ENCODE measurements at regions not wholly inside any gene's neighbourhood (a gene's known extent, or its start where the extent isn't known, plus 50 kb on each side); places are given as distances from the start of the nearest gene placed in this dataset.

DNA sequence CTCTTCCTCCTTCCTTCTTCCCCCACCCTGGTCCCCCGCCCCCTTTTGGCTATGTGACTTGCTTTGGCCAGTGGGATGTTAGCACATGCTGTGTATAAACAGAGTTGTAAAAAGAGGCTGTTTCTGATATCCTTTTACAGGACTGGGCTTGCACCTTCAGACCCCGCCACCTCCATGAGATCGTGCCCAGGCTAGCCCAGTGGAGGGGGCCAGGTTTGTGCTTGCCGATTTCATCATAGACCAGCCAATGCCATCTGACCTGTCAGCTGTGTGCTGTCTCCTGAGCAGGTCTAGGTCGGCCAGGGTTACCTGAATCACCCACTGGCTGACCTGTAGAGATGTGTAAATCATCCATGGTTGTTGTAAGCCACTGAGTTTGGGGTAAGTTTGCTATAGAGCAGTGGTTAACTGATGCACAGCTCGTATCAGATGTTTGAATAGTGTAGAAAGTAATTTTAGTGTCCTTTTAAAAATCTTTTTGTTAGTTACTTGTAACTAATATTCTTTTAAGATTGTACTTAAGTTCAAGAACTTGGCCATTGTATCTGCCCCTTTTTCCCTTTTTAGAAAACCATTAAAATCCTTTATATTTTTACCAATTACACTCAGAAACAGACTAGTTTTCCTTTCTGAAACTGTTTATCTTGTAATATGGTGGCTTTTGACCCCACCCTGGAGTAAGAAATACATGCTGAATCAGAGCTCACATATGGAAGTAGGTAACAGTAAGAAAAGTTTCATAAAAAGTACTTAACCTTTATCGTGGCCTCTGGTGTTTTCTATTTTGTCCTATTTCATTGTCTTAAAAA, 122.0 kb upstream of the MGAT5 start:
- no peaks in the 10 kb centered on the region for H3K27me3 ChIP-seq (ENCODE audit: control insufficient read depth, insufficient read depth, low read length)
- TF ChIP-seq, protein P1, sequence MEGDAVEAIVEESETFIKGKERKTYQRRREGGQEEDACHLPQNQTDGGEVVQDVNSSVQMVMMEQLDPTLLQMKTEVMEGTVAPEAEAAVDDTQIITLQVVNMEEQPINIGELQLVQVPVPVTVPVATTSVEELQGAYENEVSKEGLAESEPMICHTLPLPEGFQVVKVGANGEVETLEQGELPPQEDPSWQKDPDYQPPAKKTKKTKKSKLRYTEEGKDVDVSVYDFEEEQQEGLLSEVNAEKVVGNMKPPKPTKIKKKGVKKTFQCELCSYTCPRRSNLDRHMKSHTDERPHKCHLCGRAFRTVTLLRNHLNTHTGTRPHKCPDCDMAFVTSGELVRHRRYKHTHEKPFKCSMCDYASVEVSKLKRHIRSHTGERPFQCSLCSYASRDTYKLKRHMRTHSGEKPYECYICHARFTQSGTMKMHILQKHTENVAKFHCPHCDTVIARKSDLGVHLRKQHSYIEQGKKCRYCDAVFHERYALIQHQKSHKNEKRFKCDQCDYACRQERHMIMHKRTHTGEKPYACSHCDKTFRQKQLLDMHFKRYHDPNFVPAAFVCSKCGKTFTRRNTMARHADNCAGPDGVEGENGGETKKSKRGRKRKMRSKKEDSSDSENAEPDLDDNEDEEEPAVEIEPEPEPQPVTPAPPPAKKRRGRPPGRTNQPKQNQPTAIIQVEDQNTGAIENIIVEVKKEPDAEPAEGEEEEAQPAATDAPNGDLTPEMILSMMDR (IDR thresholded peaks at IDR 0.05; ENCODE audit: borderline replicate concordance, extremely low read depth, insufficient read depth), result no peak
- peaks cover 0 to 14% (median 5%) of the 10 kb centered on the region in 3 donors for H3K4me1 ChIP-seq (ENCODE audit: control insufficient read depth in 2 of 3, insufficient read depth in 2 of 3, low read depth in 1 of 3, low read length in 3 of 3)
- H3K36me3 ChIP-seq (ENCODE audit: control insufficient read depth in 2 of 3, insufficient read depth in 3 of 3, low read length in 3 of 3), result no peaks in the 10 kb centered on the region
- no peak overlapping the region for H3K9ac ChIP-seq (ENCODE audit: low read length in 3 of 3)
- no peak overlapping the region for H3K27ac ChIP-seq (ENCODE audit: low read depth in 2 of 2, low read length in 2 of 2)
- H3K4me3 ChIP-seq (ENCODE audit: low read length in 3 of 3), result no peak overlapping the region
- DNase-seq (no peak), FAIRE-seq (no peak)
- intact Hi-C loops (cut with DNase I), result no loop called here
- H3K9me3 ChIP-seq (ENCODE audit: control insufficient read depth in 2 of 3, insufficient read depth in 1 of 3, low read length in 3 of 3), result no peaks in the 10 kb centered on the region

- FAIRE-seq, result no peak
- Histone ChIP-seq H3K4me1 (ENCODE audit: control insufficient read depth in 2 of 3, insufficient read depth in 2 of 3, low read depth in 1 of 3, low read length in 3 of 3) (peaks cover 0 to 18% (median 10%) of the 10 kb centered on the region in 3 donors), H3K27ac (ENCODE audit: low read depth in 2 of 2, low read length in 2 of 2) (no peak overlapping the region)
Measured at GRCh38 chr2:134132490-134132857, 121.4 kb upstream of the MGAT5 start.

GRCh38 chr2:134133622-134134312, 120.1 kb upstream of the MGAT5 start:
- FAIRE-seq (no peak), DNase-seq (no peak)
- TF ChIP-seq, protein P1 (IDR thresholded peaks at IDR 0.05; ENCODE audit: borderline replicate concordance, extremely low read depth, insufficient read depth), result no peak
- Histone ChIP-seq H3K27me3 (ENCODE audit: control insufficient read depth, insufficient read depth, low read length) (no peaks in the 10 kb centered on the region), H3K9me3 (ENCODE audit: control insufficient read depth in 2 of 3, insufficient read depth in 1 of 3, low read length in 3 of 3) (no peaks in the 10 kb centered on the region), H3K4me1 (ENCODE audit: control insufficient read depth in 2 of 3, insufficient read depth in 2 of 3, low read depth in 1 of 3, low read length in 3 of 3) (peaks cover 0 to 22% (median 12%) of the 10 kb centered on the region in 3 donors), H3K27ac (ENCODE audit: low read depth in 2 of 2, low read length in 2 of 2) (no peak overlapping the region), H3K9ac (ENCODE audit: low read length in 3 of 3) (no peak overlapping the region), H3K36me3 (ENCODE audit: control insufficient read depth in 2 of 3, insufficient read depth in 3 of 3, low read length in 3 of 3) (no peaks in the 10 kb centered on the region), H3K4me3 (ENCODE audit: low read length in 3 of 3) (no peak overlapping the region)
- intact Hi-C loops (cut with DNase I), result no loop called here

More at GRCh38 chr2:134132490-134132857, 121.4 kb upstream of the MGAT5 start:
- no peaks in the 10 kb centered on the region for H3K36me3 ChIP-seq (ENCODE audit: control insufficient read depth in 2 of 3, insufficient read depth in 3 of 3, low read length in 3 of 3)
- H3K4me3 ChIP-seq (ENCODE audit: low read length in 3 of 3), result no peak overlapping the region
- TF ChIP-seq, protein P1 (IDR thresholded peaks at IDR 0.05; ENCODE audit: borderline replicate concordance, extremely low read depth, insufficient read depth), result no peak
- H3K9ac ChIP-seq (ENCODE audit: low read length in 3 of 3), result no peak overlapping the region
- DNase-seq, result no peak
- H3K27me3 ChIP-seq (ENCODE audit: control insufficient read depth, insufficient read depth, low read length), result no peaks in the 10 kb centered on the region
- intact Hi-C loops (cut with DNase I), result no loop called here
- H3K9me3 ChIP-seq (ENCODE audit: control insufficient read depth in 2 of 3, insufficient read depth in 1 of 3, low read length in 3 of 3), result no peaks in the 10 kb centered on the region
